ENCODE measurements at regions not wholly inside any gene's neighbourhood (a gene's known extent, or its start where the extent isn't known, plus 50 kb on each side); places are given as distances from the start of the nearest gene placed in this dataset.
"Not testable (repeated sequence)": the region's sequence is repeated elsewhere in the genome, so short reads cannot be mapped to it uniquely, and the experiment has no call there.

GRCh38 chr4:164115236-164115635 is 620.7 kb downstream of the TMA16 start:
- no peak for DNase-seq

- no peak for DNase-seq
These were observed 621.8 kb downstream of the TMA16 start for GRCh38 chr4:164116286-164116685.

- DNase-seq: no peak
These were observed 619.5 kb upstream of the SMIM31 start for GRCh38 chr4:164134388-164134787.

GRCh38 chr4:164136180-164136616 is 617.7 kb upstream of the SMIM31 start:
- no peak for DNase-seq

GRCh38 chr4:164138521-164138920 is 615.4 kb upstream of the SMIM31 start:
- DNase-seq: no peak

- no peak for DNase-seq
These were observed 614.6 kb upstream of the SMIM31 start for GRCh38 chr4:164139291-164139690.

GRCh38 chr4:164141755-164142375 is 612.1 kb upstream of the SMIM31 start:
- not testable (repeated sequence) for DNase-seq

GRCh38 chr4:164154416-164154815 is 599.5 kb upstream of the SMIM31 start:
- DNase-seq: no peak

GRCh38 chr4:164169591-164169990 is 584.3 kb upstream of the SMIM31 start:
- no peak for DNase-seq

GRCh38 chr4:164177153-164177552 is 576.8 kb upstream of the SMIM31 start:
- DNase-seq: no peak

GRCh38 chr4:164177753-164178152 is 576.2 kb upstream of the SMIM31 start:
- no peak for DNase-seq

GRCh38 chr4:164188236-164188635 is 565.7 kb upstream of the SMIM31 start:
- no peak for DNase-seq

GRCh38 chr4:164192844-164193243 is 561.1 kb upstream of the SMIM31 start:
- DNase-seq: no peak

GRCh38 chr4:164193676-164194075 is 560.3 kb upstream of the SMIM31 start:
- DNase-seq: no peak

- no peak for DNase-seq
These were observed 556.4 kb upstream of the SMIM31 start for GRCh38 chr4:164197556-164197955.

GRCh38 chr4:164203476-164203875 is 550.5 kb upstream of the SMIM31 start:
- no peak for DNase-seq

- no peak for DNase-seq
These were observed 549.5 kb upstream of the SMIM31 start for GRCh38 chr4:164204434-164204833.

GRCh38 chr4:164207460-164207859 is 546.5 kb upstream of the SMIM31 start:
- no peak for DNase-seq

GRCh38 chr4:164210377-164210776 is 543.6 kb upstream of the SMIM31 start:
- no peak for DNase-seq

GRCh38 chr4:164212134-164212533 is 541.8 kb upstream of the SMIM31 start:
- DNase-seq: no peak

GRCh38 chr4:164212714-164213113 is 541.2 kb upstream of the SMIM31 start:
- DNase-seq: no peak

GRCh38 chr4:164215113-164215741 is 538.7 kb upstream of the SMIM31 start:
- DNase-seq: no peak

- DNase-seq: no peak
These were observed 532.3 kb upstream of the SMIM31 start for GRCh38 chr4:164221631-164222030.

GRCh38 chr4:164224871-164225270 is 529.1 kb upstream of the SMIM31 start:
- DNase-seq: no peak

GRCh38 chr4:164229255-164229654 is 524.7 kb upstream of the SMIM31 start:
- no peak for DNase-seq

Measured in left hindlimb (tissue), 1 donor.